PC-9 (cell line): ENCODE measurements at regions not wholly inside any gene's neighbourhood (a gene's known extent, or its start where the extent isn't known, plus 50 kb on each side); places are given as distances from the start of the nearest gene placed in this dataset.

Experiments used
- BruUV-seq: library from RNA; stranded (reverse); fragments of 400-500 nt; replicated peaks from 2 replicates; lab custom pipeline; 2021; lab: Mats Ljungman, UMichigan
- CTCF ChIA-PET: fragments of 300-600 bp; sonication (Branson Sonifier 250); formaldehyde crosslinking; loops from one replicate; lab custom pipeline; 2022; ENCODE audit warnings: antibody characterized with exemption; lab: Charles Lee
- POLR2A ChIA-PET: fragments of 300-600 bp; sonication (Branson Sonifier 250); formaldehyde crosslinking; loops from one replicate; lab custom pipeline; 2022; ENCODE audit warnings: antibody characterized with exemption; ENCODE audit not compliant: unreplicated experiment; lab: Charles Lee
- DNase-seq, 2 experiments: peaks; one replicate each; pipeline versions ENCODE4 v3.0.0 to v3.0.0-alpha.2; 2015 to 2022; ENCODE audit warnings: mixed read lengths in 1 of 2
- H2AFZ ChIP-seq: fragments of 200-600 bp; sonication (generic); 2 replicates; pipeline ENCODE4 v1.8.1; 2017; ENCODE audit warnings: antibody characterized with exemption
- H3F3A ChIP-seq: fragments of 200-600 bp; sonication (generic); 2 replicates; pipeline ENCODE4 v1.8.1; 2017; ENCODE audit warnings: antibody characterized with exemption, mild to moderate bottlenecking, low read depth; ENCODE audit not compliant: insufficient read depth
- H3K27ac ChIP-seq: fragments of 200-600 bp; sonication (generic); 2 replicates; pipeline ENCODE4 v1.6.1; 2016; ENCODE audit warnings: mixed run types
- H3K27me3 ChIP-seq: fragments of 200-600 bp; sonication (generic); 2 replicates; pipeline ENCODE4 v1.6.1; 2016; ENCODE audit warnings: low read depth, mixed run types; ENCODE audit not compliant: insufficient read depth
- H3K36me3 ChIP-seq: fragments of 200-600 bp; sonication (generic); 2 replicates; pipeline ENCODE4 v1.6.1; 2016; ENCODE audit warnings: low read depth, mixed run types
- H3K4me1 ChIP-seq: fragments of 200-600 bp; sonication (generic); replicated peaks from 2 replicates; pipeline ENCODE4 v1.6.1; 2016; ENCODE audit warnings: mixed run types; ENCODE audit not compliant: insufficient read depth
- H3K4me2 ChIP-seq: fragments of 200-600 bp; sonication (generic); 2 replicates; pipeline ENCODE4 v1.6.1; 2017; ENCODE audit warnings: mixed run types
- H3K4me3 ChIP-seq: fragments of 200-600 bp; sonication (generic); 2 replicates; pipeline ENCODE4 v1.6.1; 2016; ENCODE audit warnings: mixed run types
- H3K79me2 ChIP-seq: fragments of 200-600 bp; sonication (generic); 2 replicates; pipeline ENCODE4 v1.6.1; 2017; ENCODE audit warnings: low read depth, mixed run types
- H3K9me2 ChIP-seq: fragments of 200-600 bp; sonication (generic); 2 replicates; pipeline ENCODE4 v1.8.1; 2017; ENCODE audit warnings: mild to moderate bottlenecking; ENCODE audit not compliant: insufficient read depth
- H3K9me3 ChIP-seq: fragments of 200-600 bp; sonication (generic); 2 replicates; pipeline ENCODE4 v1.8.1; 2016; ENCODE audit warnings: low read depth; ENCODE audit not compliant: insufficient read depth
- H4K20me1 ChIP-seq: fragments of 200-600 bp; sonication (generic); 2 replicates; pipeline ENCODE4 v1.8.1; 2017; ENCODE audit not compliant: insufficient read depth
- EZH2 ChIP-seq: fragments of 200-600 bp; sonication (generic); IDR thresholded peaks from 2 replicates; pipeline ENCODE4 v1.8.0; 2017; ENCODE audit warnings: antibody characterized with exemption, low read depth
- intact Hi-C: fragments of 100-400 bp; cut with micrococcal nuclease; formaldehyde crosslinking; loops from one replicate; pipeline ENCODE4 v1.10.0; 2022; ENCODE audit not compliant: unreplicated experiment
- TF ChIP-seq, protein P1 (sequence below): fragments of 200-600 bp; sonication (generic); conservative IDR thresholded peaks from 2 replicates; pipeline ENCODE4 v1.6.1; 2017; ENCODE audit warnings: mixed run types, antibody characterized with exemption, mild to moderate bottlenecking, moderate library complexity

DNA sequence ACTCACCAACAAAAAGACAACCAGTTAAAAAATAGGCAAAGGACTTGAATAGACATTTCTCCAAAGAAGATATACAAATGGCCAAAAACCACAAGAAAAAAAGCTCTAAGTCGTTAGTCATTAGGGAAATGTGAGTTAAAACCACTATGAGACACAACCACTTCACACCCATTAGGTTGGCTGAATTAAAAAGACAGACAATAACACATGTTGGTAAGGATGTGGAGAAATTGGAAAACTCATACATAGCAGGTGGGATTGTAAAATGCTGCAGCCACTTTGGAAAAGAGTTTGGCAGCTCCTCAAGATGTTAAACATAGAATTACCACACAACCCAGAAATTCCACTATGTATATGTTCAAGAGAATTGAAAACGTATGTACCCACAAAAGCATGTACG, 117.6 kb upstream of the SPATS2L start:
- POLR2A ChIA-PET, result interaction anchor here (0.7 kb wide), 1 partner anchor 801 kb away, joined by 11 read pairs; no protein-coding TSS in a partner anchor
- TF ChIP-seq, protein P1, sequence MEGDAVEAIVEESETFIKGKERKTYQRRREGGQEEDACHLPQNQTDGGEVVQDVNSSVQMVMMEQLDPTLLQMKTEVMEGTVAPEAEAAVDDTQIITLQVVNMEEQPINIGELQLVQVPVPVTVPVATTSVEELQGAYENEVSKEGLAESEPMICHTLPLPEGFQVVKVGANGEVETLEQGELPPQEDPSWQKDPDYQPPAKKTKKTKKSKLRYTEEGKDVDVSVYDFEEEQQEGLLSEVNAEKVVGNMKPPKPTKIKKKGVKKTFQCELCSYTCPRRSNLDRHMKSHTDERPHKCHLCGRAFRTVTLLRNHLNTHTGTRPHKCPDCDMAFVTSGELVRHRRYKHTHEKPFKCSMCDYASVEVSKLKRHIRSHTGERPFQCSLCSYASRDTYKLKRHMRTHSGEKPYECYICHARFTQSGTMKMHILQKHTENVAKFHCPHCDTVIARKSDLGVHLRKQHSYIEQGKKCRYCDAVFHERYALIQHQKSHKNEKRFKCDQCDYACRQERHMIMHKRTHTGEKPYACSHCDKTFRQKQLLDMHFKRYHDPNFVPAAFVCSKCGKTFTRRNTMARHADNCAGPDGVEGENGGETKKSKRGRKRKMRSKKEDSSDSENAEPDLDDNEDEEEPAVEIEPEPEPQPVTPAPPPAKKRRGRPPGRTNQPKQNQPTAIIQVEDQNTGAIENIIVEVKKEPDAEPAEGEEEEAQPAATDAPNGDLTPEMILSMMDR, result no peak
- no peak for TF ChIP-seq EZH2
- DNase-seq, result no peak
- Histone ChIP-seq H3K79me2 (no peaks in the 10 kb centered on the region), H3K4me1 (no peaks in the 10 kb centered on the region), H2AFZ (no peak overlapping the region), H3K9me3 (no peaks in the 10 kb centered on the region), H3K4me2 (no peak overlapping the region), H3K27me3 (no peaks in the 10 kb centered on the region), H3F3A (no peaks in the 10 kb centered on the region), H4K20me1 (no peaks in the 10 kb centered on the region), H3K9me2 (peaks cover 4% of the 10 kb centered on the region; the same call in 1 of the 2 replicates), H3K36me3 (no peaks in the 10 kb centered on the region), H3K27ac (no peak overlapping the region), H3K4me3 (no peak overlapping the region)
- CTCF ChIA-PET, result no interaction called here
- intact Hi-C loops, result no loop called here
- no TSS peak for BruUV-seq

GRCh38 chr2:200189964-200190363, 116.5 kb upstream of the SPATS2L start:
- intact Hi-C loops, result no loop called here

GRCh38 chr2:200193331-200193730, 113.2 kb upstream of the SPATS2L start:
- H3K9me3 ChIP-seq, result no peaks in the 10 kb centered on the region
- no peak overlapping the region for H3K4me3 ChIP-seq
- no peak for TF ChIP-seq EZH2
- TF ChIP-seq, protein P1, result no peak
- H4K20me1 ChIP-seq, result no peaks in the 10 kb centered on the region
- no TSS peak for BruUV-seq
- H3K4me1 ChIP-seq, result no peaks in the 10 kb centered on the region
- no peaks in the 10 kb centered on the region for H3K36me3 ChIP-seq
- no peak overlapping the region for H2AFZ ChIP-seq
- no peaks in the 10 kb centered on the region for H3K9me2 ChIP-seq
- no peak overlapping the region for H3K27ac ChIP-seq
- intact Hi-C loops, result no loop called here
- H3F3A ChIP-seq, result no peaks in the 10 kb centered on the region
- no peaks in the 10 kb centered on the region for H3K27me3 ChIP-seq
- H3K79me2 ChIP-seq, result no peaks in the 10 kb centered on the region
- no peak overlapping the region for H3K4me2 ChIP-seq
- DNase-seq, result no peak
- POLR2A ChIA-PET, result interaction anchor here (0.6 kb wide), 1 partner anchor 46 kb away, joined by 4 read pairs; no protein-coding TSS in a partner anchor
- CTCF ChIA-PET, result no interaction called here

More at GRCh38 chr2:200189964-200190363, 116.5 kb upstream of the SPATS2L start:
- Histone ChIP-seq H3F3A (no peaks in the 10 kb centered on the region), H2AFZ (no peak overlapping the region), H3K4me1 (no peaks in the 10 kb centered on the region), H3K9me3 (no peaks in the 10 kb centered on the region), H3K9me2 (peaks cover 4% of the 10 kb centered on the region; the same call in 1 of the 2 replicates), H3K27me3 (no peaks in the 10 kb centered on the region), H3K27ac (no peak overlapping the region), H3K4me3 (no peak overlapping the region), H4K20me1 (no peaks in the 10 kb centered on the region), H3K36me3 (no peaks in the 10 kb centered on the region), H3K4me2 (no peak overlapping the region), H3K79me2 (no peaks in the 10 kb centered on the region)
- ChIA-PET CTCF (no interaction called here), POLR2A (no interaction called here)
- BruUV-seq, result no TSS peak
- DNase-seq, result no peak
- TF ChIP-seq, protein P1, result no peak
- no peak for TF ChIP-seq EZH2
